COR-L47 (cell line): ENCODE measurements at regions not wholly inside any gene's neighbourhood (a gene's known extent, or its start where the extent isn't known, plus 50 kb on each side); places are given as distances from the start of the nearest gene placed in this dataset.

Experiments
- DNase-seq: peaks from one replicate; lab custom pipeline; 2025; lab: John Stamatoyannopoulos, UW

DNA sequence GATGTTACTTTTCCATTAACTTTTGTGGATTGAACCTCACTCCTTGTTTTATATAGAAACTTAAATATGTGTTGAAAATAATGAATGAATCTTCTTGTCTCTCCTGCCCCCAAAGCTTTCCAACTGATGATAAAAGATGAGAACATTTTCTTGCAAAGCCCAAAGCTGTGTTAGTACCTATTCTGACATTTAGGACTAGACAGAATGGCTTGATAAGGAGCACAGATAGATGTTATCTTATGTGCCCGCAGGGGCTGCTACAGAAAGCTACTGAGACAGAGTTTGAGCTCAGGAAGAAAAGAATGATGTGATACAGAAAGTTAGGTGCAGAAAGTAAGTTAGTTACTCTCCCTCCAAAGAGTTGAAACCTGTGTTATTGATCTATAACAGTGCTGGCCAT is 109.4 kb upstream of the ATP11B start:
- DNase-seq, result no peak

DNA sequence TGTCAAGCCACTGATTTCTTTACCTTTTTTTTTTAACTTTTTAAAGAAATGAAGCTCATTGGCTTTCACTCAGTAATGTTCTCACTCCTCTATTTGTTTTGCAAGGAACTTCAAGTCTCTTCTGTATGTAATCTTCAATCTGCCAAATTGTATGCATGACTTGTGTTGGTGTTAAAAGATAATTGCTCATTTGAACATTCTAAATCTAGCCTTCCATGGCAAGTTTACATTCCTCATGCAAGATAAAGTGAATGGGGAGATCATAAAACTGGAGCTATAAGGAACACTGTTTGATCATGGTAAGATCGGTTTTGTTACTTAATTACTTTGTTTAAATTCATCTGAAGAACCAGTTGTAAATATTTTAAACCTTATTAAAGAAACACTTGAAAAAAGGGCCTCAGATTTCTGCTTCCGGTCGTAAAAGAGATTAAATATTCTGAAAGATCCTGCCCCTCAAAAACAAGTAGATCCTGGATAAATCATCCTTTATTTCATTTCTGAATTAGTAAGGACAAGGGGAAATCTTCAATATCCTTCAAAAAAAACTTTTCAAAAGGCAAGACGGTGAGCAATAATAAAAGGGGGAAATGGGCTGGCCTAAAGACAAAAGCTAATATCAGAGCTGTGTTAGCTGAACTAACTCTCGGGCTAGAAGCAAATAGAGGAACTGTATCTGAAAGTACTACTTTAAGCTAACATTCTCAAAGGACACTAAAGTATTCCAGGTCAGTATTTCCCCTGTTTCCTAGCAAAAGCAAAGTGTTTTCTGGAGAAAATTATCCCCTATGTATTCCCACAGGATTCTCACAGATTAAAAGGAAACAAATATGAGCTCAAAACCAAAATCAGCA is 107.0 kb upstream of the ATP11B start:
- DNase-seq, result no peak

- DNase-seq, result no peak
Measured at GRCh38 chr3:182690172-182690571, 103.1 kb upstream of the ATP11B start.

DNA sequence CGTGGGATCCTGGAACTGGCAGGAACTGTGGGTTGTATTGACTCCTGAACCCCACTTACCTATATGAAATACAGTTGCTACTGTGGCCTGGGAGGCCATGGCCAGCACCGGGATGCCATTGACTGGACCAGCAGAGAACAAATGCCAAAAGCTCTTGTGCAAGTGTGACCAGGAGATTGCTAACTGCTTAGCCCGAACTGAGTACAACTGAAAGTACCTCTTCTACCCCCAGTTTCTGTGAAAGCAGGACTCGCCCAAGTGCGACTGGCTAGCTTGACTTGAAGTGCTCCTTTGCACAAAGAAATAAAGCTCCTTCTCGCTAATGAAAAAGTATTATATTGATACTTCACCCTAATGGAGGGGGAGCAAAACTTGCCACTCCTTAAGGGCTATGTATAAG is 101.3 kb upstream of the ATP11B start:
- no peak for DNase-seq

DNA sequence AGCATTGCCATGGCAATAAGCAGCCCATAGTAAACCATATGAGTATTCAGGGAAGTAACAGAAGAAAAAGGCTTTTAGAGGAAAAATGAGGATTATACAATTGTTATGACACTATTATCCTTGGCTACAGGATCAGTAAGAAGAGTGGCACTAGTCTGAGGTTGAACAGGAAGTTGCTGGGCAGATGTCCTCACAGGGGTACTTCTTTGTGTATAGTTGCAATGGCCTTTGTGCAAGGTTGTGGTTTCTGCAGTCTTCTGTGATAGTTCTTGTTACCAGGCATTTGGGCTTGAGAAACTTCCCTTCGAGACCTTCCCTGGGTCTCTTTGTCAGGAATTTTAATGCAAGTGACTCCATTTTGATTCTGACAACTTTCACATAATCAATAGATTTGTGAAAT is 100.6 kb upstream of the ATP11B start:
- DNase-seq, result no peak

DNA sequence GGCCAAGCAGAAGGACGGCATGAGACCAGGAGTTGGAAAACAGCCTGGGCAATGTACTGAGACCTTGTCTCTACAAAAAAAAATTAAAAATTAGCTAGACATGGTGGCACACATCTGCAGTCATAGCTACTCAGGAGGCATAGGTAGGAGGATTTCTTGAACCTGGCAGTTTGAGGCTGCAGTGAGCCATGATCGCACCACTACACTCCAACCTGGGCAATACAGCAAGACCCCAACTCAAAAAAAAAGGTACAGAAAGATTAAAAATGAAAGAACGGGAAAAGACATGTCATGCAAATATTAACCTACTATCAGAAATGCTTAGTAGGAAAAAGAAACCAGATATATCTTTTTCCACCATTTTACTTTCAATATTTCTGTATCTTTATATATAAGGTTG is 99.6 kb upstream of the ATP11B start:
- DNase-seq, result no peak

DNA sequence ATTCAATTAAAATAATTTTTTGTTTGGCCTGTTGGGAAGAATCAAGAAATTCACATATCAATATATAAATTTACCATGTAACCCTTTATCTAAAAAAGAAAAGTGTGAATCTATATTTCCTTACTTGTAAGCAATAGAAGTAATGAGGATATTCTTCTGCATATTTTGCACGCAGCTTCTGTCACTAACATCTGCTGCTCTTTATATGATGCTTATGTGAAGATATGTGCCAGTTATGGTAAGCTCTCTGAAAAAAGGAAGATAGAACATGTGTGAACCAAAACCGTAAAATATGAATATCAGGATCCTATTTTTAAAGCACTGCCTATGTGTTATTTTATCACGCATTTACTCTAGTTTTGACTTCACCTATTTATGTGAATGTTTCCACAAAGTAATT is 96.4 kb upstream of the ATP11B start:
- no peak for DNase-seq

DNA sequence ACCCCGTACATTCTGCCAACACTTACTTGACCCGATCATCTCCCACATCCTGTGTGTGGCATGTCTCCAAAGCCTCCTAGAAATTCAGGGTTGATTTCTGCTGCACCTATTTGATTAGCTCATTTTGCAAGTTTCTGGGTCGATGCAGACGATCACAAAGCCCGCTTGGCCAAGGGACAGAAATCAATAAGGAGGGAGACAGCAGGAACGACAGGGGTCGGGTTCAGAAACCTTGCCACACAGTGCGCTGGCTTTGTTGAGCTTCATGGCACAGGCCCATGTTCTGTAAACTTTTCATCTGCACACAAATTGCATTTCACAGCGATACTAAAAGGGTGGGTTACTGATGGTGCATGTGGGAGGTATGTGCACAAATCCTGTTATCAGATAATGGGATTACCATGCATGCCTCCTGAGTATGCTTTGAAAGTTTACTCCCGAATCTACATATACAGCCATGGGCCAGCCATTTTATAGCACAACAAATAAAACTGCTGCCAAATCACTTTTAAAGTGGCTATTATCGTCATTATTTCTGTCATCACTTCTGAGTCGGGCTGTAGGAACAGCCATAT is 95.9 kb upstream of the ATP11B start:
- peak; percentile 84 for DNase-seq

- DNase-seq, result no peak
Measured at GRCh38 chr3:182698078-182698477, 95.2 kb upstream of the ATP11B start.

DNA sequence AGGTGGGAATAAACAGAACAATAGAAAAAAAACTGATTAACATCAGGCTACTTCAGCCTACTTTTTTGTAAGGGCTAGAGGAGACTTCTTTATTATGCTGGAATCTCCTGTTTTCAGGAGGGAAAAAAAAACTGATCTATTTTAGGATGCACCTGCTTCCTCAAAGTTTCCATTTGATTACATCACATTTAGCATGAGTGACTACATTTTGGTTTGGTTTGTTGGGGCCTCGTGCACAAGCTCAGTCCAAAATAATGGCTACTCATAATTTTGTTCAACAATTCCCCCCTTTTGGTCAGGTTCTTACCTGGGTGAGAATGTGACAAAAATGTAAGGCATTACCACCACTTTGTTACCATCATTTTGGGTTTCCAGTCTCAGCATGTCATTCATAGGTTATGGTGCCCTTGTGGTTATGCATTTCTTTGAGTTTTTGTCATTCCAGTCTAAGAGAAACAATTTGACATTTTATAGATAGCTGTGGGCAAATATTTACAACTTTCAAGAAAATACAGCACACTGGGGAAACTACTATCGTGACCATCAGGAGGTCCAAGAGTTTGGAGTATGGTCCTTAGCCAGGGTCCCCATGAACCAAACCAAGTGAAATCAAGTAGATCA is 93.6 kb upstream of the ATP11B start:
- DNase-seq, result no peak

- DNase-seq, result no peak
Measured at GRCh38 chr3:182702216-182702615, 91.1 kb upstream of the ATP11B start.

DNA sequence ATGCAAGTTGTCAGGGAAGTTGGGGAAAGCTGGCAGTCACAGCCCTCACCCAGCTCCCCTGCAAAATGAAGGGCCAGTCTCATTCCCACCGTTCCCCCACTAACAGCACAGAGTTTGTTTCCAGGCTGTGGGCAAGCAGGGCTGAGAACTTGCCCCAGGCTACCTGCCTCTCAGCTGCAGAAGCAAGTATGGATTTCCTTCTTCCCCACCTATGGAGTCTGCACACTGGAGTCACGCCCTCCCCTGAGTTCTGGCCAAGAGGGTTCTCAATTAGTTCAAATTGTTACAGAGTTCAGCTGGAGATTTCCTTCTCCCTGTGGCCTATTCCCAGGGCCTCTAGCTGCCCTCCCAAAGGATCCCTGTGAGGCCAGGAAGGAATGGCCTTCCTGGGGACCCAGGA is 90.1 kb upstream of the ATP11B start:
- DNase-seq, result no peak

- peak; percentile 15 for DNase-seq
Measured at GRCh38 chr3:182704926-182705325, 88.4 kb upstream of the ATP11B start.

DNA sequence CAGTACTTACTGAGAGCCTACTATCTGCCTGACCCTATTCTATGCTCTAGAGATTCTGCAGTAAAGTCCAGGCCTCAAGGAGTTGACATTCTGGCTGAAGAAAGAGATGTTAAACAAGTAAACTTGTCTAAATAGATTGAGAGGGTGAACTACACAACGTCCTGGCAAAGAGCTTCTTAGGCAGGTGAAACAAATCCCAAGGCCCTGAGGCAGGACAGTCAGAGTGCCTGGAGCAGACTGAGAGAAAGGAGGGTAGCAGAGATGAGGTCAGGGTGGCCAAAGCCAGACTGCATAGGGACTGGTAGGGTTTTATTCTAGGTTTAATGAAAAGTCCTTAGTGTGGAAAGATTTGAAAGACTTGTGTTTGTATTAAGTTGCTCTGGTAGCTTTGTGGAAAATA is 84.5 kb upstream of the ATP11B start:
- no peak for DNase-seq

- DNase-seq, result no peak
Measured at GRCh38 chr3:182709306-182709705, 84.0 kb upstream of the ATP11B start.

- peak; percentile 37 for DNase-seq
Measured at GRCh38 chr3:182710557-182711157, 82.6 kb upstream of the ATP11B start.

- no peak for DNase-seq
Measured at GRCh38 chr3:182711261-182711683, 82.0 kb upstream of the ATP11B start.

GRCh38 chr3:182711853-182712252 is 81.5 kb upstream of the ATP11B start:
- DNase-seq, result no peak

- no peak for DNase-seq
Measured at GRCh38 chr3:182713111-182713510, 80.2 kb upstream of the ATP11B start.

- peak; percentile 77 for DNase-seq
Measured at GRCh38 chr3:182713743-182714517, 79.4 kb upstream of the ATP11B start.

GRCh38 chr3:182715006-182715405 is 78.3 kb upstream of the ATP11B start:
- no peak for DNase-seq

DNA sequence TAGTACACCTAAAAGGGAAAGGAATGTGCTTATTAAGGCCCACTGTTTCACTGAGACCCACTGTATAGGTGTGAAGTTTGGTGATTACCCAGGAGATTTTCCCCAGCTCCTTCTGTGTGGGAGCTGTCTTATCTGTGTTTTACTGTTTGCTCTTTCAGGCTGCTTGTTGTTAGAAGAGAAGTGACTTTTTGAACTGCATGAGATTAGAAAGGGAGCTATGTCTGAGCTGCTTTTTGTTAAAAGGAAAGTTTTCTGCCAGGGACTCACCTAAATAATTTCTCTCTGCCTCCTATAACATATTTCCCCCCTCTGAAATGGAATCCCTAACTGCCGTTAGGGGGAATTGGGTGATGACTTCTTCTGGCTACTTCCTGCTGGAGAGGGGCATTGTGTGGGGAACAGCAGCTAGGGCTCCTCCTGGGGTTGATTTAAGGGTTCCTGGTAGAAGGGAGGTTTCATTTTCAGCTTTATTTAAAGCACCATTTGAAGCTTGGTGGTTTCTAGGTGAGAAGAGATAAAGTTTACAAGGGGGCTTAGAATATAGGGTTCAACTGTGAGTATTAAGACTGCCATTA is 77.1 kb upstream of the ATP11B start:
- DNase-seq, result no peak
